ENCODE measurements at regions not wholly inside any gene's neighbourhood (a gene's known extent, or its start where the extent isn't known, plus 50 kb on each side); places are given as distances from the start of the nearest gene placed in this dataset.

- DNase-seq, result no peak
These were observed 124.9 kb upstream of the HDAC9 start for GRCh38 chr7:18370633-18371032.

GRCh38 chr7:18378989-18379605 is 116.5 kb upstream of the HDAC9 start:
- DNase-seq, result no peak

GRCh38 chr7:18384491-18385143 is 110.9 kb upstream of the HDAC9 start:
- DNase-seq, result no peak

GRCh38 chr7:18386607-18387006 is 108.9 kb upstream of the HDAC9 start:
- no peak for DNase-seq

- DNase-seq, result no peak
These were observed 108.3 kb upstream of the HDAC9 start for GRCh38 chr7:18387191-18387735.

- no peak for DNase-seq
These were observed 105.0 kb upstream of the HDAC9 start for GRCh38 chr7:18390535-18390907.

GRCh38 chr7:18393465-18394118 is 102.0 kb upstream of the HDAC9 start:
- DNase-seq, result no peak

GRCh38 chr7:18395868-18396267 is 99.7 kb upstream of the HDAC9 start:
- no peak for DNase-seq

- no peak for DNase-seq
These were observed 98.6 kb upstream of the HDAC9 start for GRCh38 chr7:18396953-18397352.

- DNase-seq, result no peak
These were observed 95.9 kb upstream of the HDAC9 start for GRCh38 chr7:18399436-18400235.

GRCh38 chr7:18400275-18400674 is 95.3 kb upstream of the HDAC9 start:
- DNase-seq, result no peak

GRCh38 chr7:18400726-18401125 is 94.8 kb upstream of the HDAC9 start:
- no peak for DNase-seq

GRCh38 chr7:18401757-18402156 is 93.8 kb upstream of the HDAC9 start:
- DNase-seq, result no peak

- no peak for DNase-seq
These were observed 92.9 kb upstream of the HDAC9 start for GRCh38 chr7:18402488-18403183.

GRCh38 chr7:18405726-18406125 is 89.8 kb upstream of the HDAC9 start:
- no peak for DNase-seq

- no peak for DNase-seq
These were observed 88.2 kb upstream of the HDAC9 start for GRCh38 chr7:18407385-18407784.

GRCh38 chr7:18408461-18408860 is 87.1 kb upstream of the HDAC9 start:
- no peak for DNase-seq

- DNase-seq, result no peak
These were observed 86.7 kb upstream of the HDAC9 start for GRCh38 chr7:18408868-18409267.

- DNase-seq, result no peak
These were observed 82.1 kb upstream of the HDAC9 start for GRCh38 chr7:18413447-18413846.

- DNase-seq, result no peak
These were observed 80.7 kb upstream of the HDAC9 start for GRCh38 chr7:18414885-18415284.

- no peak for DNase-seq
These were observed 78.6 kb upstream of the HDAC9 start for GRCh38 chr7:18416988-18417387.

- DNase-seq, result no peak
These were observed 76.1 kb upstream of the HDAC9 start for GRCh38 chr7:18419456-18419855.

GRCh38 chr7:18420108-18420507 is 75.4 kb upstream of the HDAC9 start:
- DNase-seq, result no peak
